MCF 10A (cell line): ENCODE measurements at regions not wholly inside any gene's neighbourhood (a gene's known extent, or its start where the extent isn't known, plus 50 kb on each side); places are given as distances from the start of the nearest gene placed in this dataset.

Source experiments
- BruUV-seq: library from RNA; stranded (reverse); fragments of 400-500 nt; replicated peaks from 2 replicates; lab custom pipeline; 2021; lab: Mats Ljungman, UMichigan
- CTCF ChIA-PET: fragments of 300-600 bp; sonication (Branson Sonifier 250); formaldehyde crosslinking; extraction: SDS; loops from one replicate; lab custom pipeline; 2021; ENCODE audit warnings: antibody characterized with exemption, inconsistent platforms; lab: Yijun Ruan, JAX
- POLR2A ChIA-PET: fragments of 300-600, 350-650 bp; sonication (Branson Sonifier 250); formaldehyde crosslinking; extraction: SDS; loops from one replicate; lab custom pipeline; 2020; ENCODE audit warnings: antibody characterized with exemption, inconsistent platforms; lab: Yijun Ruan, JAX
- DNase-seq: peaks from one replicate; pipeline ENCODE4 v3.0.0-alpha.2; 2018; ENCODE audit not compliant: unreplicated experiment
- H3K27ac Mint-ChIP-seq: one replicate; pipeline ENCODE4 v1.8.0; 2022; ENCODE audit warnings: mild to moderate bottlenecking, low read depth, mixed read lengths; ENCODE audit not compliant: unreplicated experiment
- H3K27me3 Mint-ChIP-seq: one replicate; pipeline ENCODE4 v1.8.0; 2022; ENCODE audit warnings: mixed read lengths; ENCODE audit not compliant: insufficient read depth, unreplicated experiment
- H3K36me3 Mint-ChIP-seq: one replicate; pipeline ENCODE4 v1.8.0; 2022; ENCODE audit warnings: mild to moderate bottlenecking, moderate library complexity, mixed read lengths; ENCODE audit not compliant: insufficient read depth, unreplicated experiment
- H3K4me1 Mint-ChIP-seq: one replicate; pipeline ENCODE4 v1.8.0; 2022; ENCODE audit warnings: mixed read lengths; ENCODE audit not compliant: insufficient read depth, unreplicated experiment
- H3K4me3 Mint-ChIP-seq: one replicate; pipeline ENCODE4 v1.8.0; 2022; ENCODE audit warnings: mild to moderate bottlenecking, moderate library complexity, mixed read lengths; ENCODE audit not compliant: unreplicated experiment
- H3K9me3 Mint-ChIP-seq: one replicate; pipeline ENCODE4 v1.8.0; 2022; ENCODE audit warnings: mixed read lengths; ENCODE audit not compliant: unreplicated experiment
- intact Hi-C: fragments of 100-400 bp; cut with micrococcal nuclease; formaldehyde crosslinking; loops from 2 replicates; pipeline ENCODE4 v1.14.1; 2022
- TF ChIP-seq, protein P1 (sequence below): fragments of 200-600 bp; IDR thresholded peaks from one replicate; pipeline ENCODE4 v1.8.0; 2022; ENCODE audit warnings: antibody characterized with exemption, mild to moderate bottlenecking; ENCODE audit not compliant: unreplicated experiment

DNA sequence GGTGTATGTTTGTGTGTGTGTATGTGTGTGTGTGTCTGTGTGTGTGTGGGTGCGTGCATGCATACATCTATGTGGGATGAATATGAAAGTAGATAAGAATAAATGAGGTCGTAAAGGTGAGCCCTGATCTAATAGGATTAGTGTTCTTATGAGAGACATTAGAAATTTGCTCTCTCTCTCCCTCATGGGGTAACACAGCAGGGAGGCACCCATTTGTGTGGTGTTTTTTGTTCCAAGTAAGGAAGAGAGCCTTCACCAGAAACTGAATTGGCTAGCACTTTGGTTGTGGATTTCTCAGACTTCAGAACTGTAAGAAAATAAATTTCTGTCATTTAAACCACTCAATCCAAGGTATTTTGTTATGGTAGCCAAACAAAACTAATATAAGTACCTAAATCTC is 353.7 kb upstream of the CHRM2 start:
- intact Hi-C loops = no loop called here
- Mint-ChIP-seq H3K4me3 (no peak overlapping the region), H3K27ac (no peak overlapping the region), H3K9me3 (peaks cover 7% of the 10 kb centered on the region), H3K4me1 (no peaks in the 10 kb centered on the region), H3K27me3 (peaks cover 33% of the 10 kb centered on the region), H3K36me3 (no peaks in the 10 kb centered on the region)
- ChIA-PET POLR2A (no interaction called here), CTCF (no interaction called here)
- DNase-seq = no peak
- BruUV-seq = no TSS peak
- TF ChIP-seq, protein P1, sequence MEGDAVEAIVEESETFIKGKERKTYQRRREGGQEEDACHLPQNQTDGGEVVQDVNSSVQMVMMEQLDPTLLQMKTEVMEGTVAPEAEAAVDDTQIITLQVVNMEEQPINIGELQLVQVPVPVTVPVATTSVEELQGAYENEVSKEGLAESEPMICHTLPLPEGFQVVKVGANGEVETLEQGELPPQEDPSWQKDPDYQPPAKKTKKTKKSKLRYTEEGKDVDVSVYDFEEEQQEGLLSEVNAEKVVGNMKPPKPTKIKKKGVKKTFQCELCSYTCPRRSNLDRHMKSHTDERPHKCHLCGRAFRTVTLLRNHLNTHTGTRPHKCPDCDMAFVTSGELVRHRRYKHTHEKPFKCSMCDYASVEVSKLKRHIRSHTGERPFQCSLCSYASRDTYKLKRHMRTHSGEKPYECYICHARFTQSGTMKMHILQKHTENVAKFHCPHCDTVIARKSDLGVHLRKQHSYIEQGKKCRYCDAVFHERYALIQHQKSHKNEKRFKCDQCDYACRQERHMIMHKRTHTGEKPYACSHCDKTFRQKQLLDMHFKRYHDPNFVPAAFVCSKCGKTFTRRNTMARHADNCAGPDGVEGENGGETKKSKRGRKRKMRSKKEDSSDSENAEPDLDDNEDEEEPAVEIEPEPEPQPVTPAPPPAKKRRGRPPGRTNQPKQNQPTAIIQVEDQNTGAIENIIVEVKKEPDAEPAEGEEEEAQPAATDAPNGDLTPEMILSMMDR = no peak

DNA sequence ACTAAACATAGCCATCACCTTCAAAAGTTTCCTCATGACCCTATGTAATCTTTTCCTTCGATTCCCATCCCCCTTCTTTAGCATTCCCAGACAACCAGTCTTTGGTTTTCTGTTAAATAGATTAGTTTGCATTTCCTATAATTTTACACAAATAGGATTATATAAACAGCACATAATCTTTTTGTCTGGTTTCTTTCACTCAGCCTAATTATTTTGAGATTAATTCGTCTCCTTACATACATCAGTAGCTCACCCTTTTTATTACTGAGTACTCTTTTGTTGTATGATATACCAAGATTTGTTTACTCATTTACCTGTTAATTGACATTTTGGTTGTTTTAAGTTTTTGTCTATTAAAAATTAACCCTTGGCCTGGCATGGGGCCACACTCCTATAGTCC is 354.7 kb upstream of the CHRM2 start:
- DNase-seq = no peak
- intact Hi-C loops = no loop called here
- H3K27ac Mint-ChIP-seq = no peak overlapping the region
- TF ChIP-seq, protein P1 = no peak
- CTCF ChIA-PET = no interaction called here
- BruUV-seq = no TSS peak
- no peaks in the 10 kb centered on the region for H3K36me3 Mint-ChIP-seq
- H3K9me3 Mint-ChIP-seq = peaks cover 7% of the 10 kb centered on the region
- POLR2A ChIA-PET = no interaction called here
- H3K27me3 Mint-ChIP-seq = peaks cover 23% of the 10 kb centered on the region
- no peak overlapping the region for H3K4me3 Mint-ChIP-seq
- no peaks in the 10 kb centered on the region for H3K4me1 Mint-ChIP-seq

DNA sequence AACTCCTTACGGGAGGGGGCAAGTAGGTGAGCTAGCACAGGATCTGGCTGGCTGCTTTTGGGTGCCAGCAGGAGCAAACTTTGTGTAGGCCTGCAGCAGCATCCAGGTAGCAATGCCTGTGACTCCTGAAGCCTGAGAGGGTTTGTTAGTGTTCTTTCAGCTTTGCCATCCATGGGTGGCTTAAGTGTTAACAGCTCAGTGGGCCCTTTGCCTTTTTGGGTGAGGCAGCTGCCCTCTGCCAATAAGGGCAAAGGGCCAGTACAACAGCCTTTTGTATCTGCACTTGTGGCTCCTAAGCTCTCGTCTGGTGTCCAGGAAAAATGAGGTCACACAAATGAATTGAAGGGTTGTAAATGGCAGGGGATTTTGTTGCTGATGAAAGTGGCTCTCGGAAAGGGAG is 359.0 kb upstream of the CHRM2 start:
- CTCF ChIA-PET = no interaction called here

DNA sequence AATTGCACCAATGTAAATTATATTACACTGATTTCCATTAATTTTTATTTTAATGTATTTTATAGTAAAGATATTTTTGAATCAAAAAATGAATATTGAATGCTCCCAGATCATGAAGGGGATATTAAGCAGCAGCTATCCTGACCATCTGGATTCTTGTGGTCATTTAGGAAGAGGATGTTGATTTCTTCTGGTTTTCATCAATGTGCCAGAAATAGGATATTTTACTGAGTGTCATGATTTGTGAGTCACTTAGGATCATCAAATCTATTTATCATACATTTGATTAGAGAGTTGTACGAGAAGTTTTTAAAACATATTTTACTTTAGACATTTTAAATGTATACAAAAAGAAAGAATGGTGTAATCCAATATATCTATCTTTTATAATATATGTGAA is 366.3 kb upstream of the CHRM2 start:
- H3K27me3 Mint-ChIP-seq = peaks cover 12% of the 10 kb centered on the region
- intact Hi-C loops = no loop called here
- H3K27ac Mint-ChIP-seq = no peak overlapping the region
- TF ChIP-seq, protein P1 = no peak
- no peaks in the 10 kb centered on the region for H3K9me3 Mint-ChIP-seq
- BruUV-seq = no TSS peak
- no peaks in the 10 kb centered on the region for H3K36me3 Mint-ChIP-seq
- no peak overlapping the region for H3K4me3 Mint-ChIP-seq
- POLR2A ChIA-PET = no interaction called here
- no peaks in the 10 kb centered on the region for H3K4me1 Mint-ChIP-seq
- CTCF ChIA-PET = no interaction called here
- no peak for DNase-seq

More for the DNA sequence above, 359.0 kb upstream of the CHRM2 start:
- TF ChIP-seq, protein P1 = no peak
- H3K27ac Mint-ChIP-seq = no peak overlapping the region
- peaks cover 8% of the 10 kb centered on the region for H3K27me3 Mint-ChIP-seq
- intact Hi-C loops = no loop called here
- H3K4me3 Mint-ChIP-seq = no peak overlapping the region
- DNase-seq = no peak
- POLR2A ChIA-PET = no interaction called here
- H3K36me3 Mint-ChIP-seq = no peaks in the 10 kb centered on the region
- no TSS peak for BruUV-seq
- H3K4me1 Mint-ChIP-seq = no peaks in the 10 kb centered on the region
- peaks cover 7% of the 10 kb centered on the region for H3K9me3 Mint-ChIP-seq
